ENCODE measurements at regions not wholly inside any gene's neighbourhood (a gene's known extent, or its start where the extent isn't known, plus 50 kb on each side); places are given as distances from the start of the nearest gene placed in this dataset.

GRCh38 chr22:22061085-22062077, 78.8 kb upstream of the TOP3B start:
- CTCF ChIA-PET: interaction anchor here (1.2 to 2.1 kb wide), 5 partner anchors 12 to 90 kb away, joined by 3 to 11 read pairs (median 4); no protein-coding TSS in a partner anchor
- Mint-ChIP-seq H3K9me3 (ENCODE audit: unreplicated experiment) (no peaks in the 10 kb centered on the region), H3K4me3 (ENCODE audit: unreplicated experiment) (no peak overlapping the region), H3K4me1 (ENCODE audit: low read depth, unreplicated experiment) (peaks cover 17% of the 10 kb centered on the region), H3K27ac (ENCODE audit: unreplicated experiment) (peak overlapping the region; percentile 80), H3K27me3 (ENCODE audit: insufficient read depth, unreplicated experiment) (no peaks in the 10 kb centered on the region), H3K36me3 (ENCODE audit: insufficient read depth, unreplicated experiment) (no peaks in the 10 kb centered on the region)
- BruUV-seq (replicated peaks): no TSS peak
- peak in 1 of 2 experiments; percentile 72 for TF ChIP-seq CTCF (IDR thresholded peaks at IDR 0.05; ENCODE audit: insufficient read depth in 1 of 2, low read depth in 1 of 2, low read length in 1 of 2, severe bottlenecking in 1 of 2, unreplicated experiment in 1 of 2)
- DNase-seq: peak; percentile 53 to 71
- no peaks in the 10 kb centered on the region for H3K27me3 ChIP-seq (replicated peaks; ENCODE audit: control insufficient read depth, insufficient read depth, low read length)
- intact Hi-C loops (cut with micrococcal nuclease; ENCODE audit: unreplicated experiment): no loop called here
- no peaks in the 10 kb centered on the region for H3K36me3 ChIP-seq (ENCODE audit: control insufficient read depth, insufficient read depth, low read length)
- POLR2A ChIA-PET: interaction anchor here (1.0 kb wide), 1 partner anchor 13 kb away, joined by 3 read pairs; no protein-coding TSS in a partner anchor
- H3K4me3 ChIP-seq (ENCODE audit: low read depth, low read length): no peak overlapping the region
- no peaks in the 10 kb centered on the region for H3K9me3 ChIP-seq
- peaks cover 42% of the 10 kb centered on the region for H3K4me1 ChIP-seq

- intact Hi-C loops (cut with micrococcal nuclease; ENCODE audit: unreplicated experiment): no loop called here
- Mint-ChIP-seq H3K9me3 (ENCODE audit: unreplicated experiment) (no peaks in the 10 kb centered on the region), H3K4me1 (ENCODE audit: low read depth, unreplicated experiment) (peaks cover 17% of the 10 kb centered on the region), H3K27ac (ENCODE audit: unreplicated experiment) (peak overlapping the region; percentile 80), H3K36me3 (ENCODE audit: insufficient read depth, unreplicated experiment) (no peaks in the 10 kb centered on the region), H3K4me3 (ENCODE audit: unreplicated experiment) (no peak overlapping the region), H3K27me3 (ENCODE audit: insufficient read depth, unreplicated experiment) (no peaks in the 10 kb centered on the region)
- Histone ChIP-seq H3K27me3 (replicated peaks; ENCODE audit: control insufficient read depth, insufficient read depth, low read length) (no peaks in the 10 kb centered on the region), H3K4me1 (peaks cover 42% of the 10 kb centered on the region), H3K36me3 (ENCODE audit: control insufficient read depth, insufficient read depth, low read length) (no peaks in the 10 kb centered on the region), H3K9me3 (no peaks in the 10 kb centered on the region), H3K4me3 (ENCODE audit: low read depth, low read length) (no peak overlapping the region)
- ChIA-PET POLR2A (no interaction called here), CTCF (interaction anchor here (1.2 to 2.1 kb wide), 5 partner anchors 11 to 89 kb away, joined by 3 to 11 read pairs (median 4); no protein-coding TSS in a partner anchor)
- no TSS peak for BruUV-seq (replicated peaks)
- DNase-seq: peak; percentile 56 to 71
- peak; percentile 46 to 54 for TF ChIP-seq CTCF (IDR thresholded peaks at IDR 0.05; ENCODE audit: insufficient read depth in 1 of 2, low read depth in 1 of 2, low read length in 1 of 2, severe bottlenecking in 1 of 2, unreplicated experiment in 1 of 2)
These were observed 77.9 kb upstream of the TOP3B start for GRCh38 chr22:22060200-22061084.

Data from Caco-2 (cell line).